HG02884 (cell line): ENCODE measurements at regions not wholly inside any gene's neighbourhood (a gene's known extent, or its start where the extent isn't known, plus 50 kb on each side); places are given as distances from the start of the nearest gene placed in this dataset.

ENCODE experiments used
- ATAC-seq: cut with Tn5 transposase; IDR thresholded peaks from one replicate; pipeline ENCODE4 v1.9.1; 2021; ENCODE audit warnings: mild to moderate bottlenecking, moderate library complexity; ENCODE audit not compliant: unreplicated experiment

GRCh38 chr5:110064603-110065268 is 375.0 kb downstream of the MAN2A1 start:
- no peak for ATAC-seq

DNA sequence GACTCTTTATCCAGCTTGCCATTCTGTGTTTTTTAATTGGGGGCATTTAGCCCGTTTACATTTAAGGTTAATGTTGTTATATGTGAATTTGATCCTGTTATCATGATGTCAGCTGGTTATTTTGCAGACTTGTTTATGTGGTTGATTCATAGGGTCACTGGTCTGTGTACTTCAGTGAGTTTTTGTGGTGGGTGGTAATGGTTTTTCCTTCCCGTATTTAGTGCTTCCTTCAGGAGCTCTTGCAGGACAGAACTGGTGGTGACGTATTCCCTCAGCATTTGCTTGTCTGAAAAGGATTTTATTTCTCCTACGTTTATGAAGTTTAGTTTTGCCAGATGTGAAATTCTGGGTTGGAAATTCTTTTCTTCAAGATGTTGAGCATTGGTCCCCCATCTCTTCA is 381.1 kb downstream of the MAN2A1 start:
- ATAC-seq: no peak

- no peak for ATAC-seq
Observed at GRCh38 chr5:110072651-110073050, 382.9 kb downstream of the MAN2A1 start.

DNA sequence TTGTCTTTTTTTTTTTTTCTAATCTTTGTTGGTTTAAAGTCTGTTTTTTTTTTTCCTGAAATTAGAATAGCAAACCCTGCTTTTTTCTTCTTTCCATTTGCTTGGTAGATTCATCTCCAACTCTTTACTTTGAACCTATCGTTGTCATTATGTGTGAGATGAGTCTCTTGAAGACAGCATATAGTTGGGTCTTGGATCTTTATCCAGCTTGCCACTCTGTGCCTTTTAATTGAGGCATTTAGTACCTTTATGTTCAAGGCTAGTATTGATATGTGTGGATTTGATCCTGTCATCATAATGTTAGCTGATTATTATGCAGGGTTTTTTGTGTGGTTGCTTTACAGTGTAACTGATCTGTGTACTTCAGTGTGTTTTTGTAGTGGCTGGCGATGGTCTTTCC is 383.8 kb downstream of the MAN2A1 start:
- no peak for ATAC-seq

DNA sequence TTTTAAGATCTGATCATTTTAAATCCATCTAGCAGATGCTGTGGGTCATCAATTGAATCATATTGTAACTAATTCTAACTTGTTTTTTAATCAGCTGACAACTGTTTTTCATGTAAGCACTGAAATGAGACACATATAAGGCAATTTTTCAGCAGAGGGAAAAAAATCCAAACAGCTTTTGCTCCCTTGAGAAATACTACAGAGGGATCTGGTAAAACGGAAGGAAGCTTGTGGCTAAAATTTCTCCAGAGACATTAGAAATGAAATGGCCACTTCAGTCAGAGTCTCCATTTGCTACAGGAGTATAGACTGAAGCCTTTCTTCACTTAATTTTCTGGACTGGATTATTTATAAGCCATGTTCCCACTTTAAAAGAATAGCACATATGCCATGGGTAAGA is 385.9 kb downstream of the MAN2A1 start:
- no peak for ATAC-seq

GRCh38 chr5:110077147-110077546 is 387.4 kb downstream of the MAN2A1 start:
- ATAC-seq: no peak

DNA sequence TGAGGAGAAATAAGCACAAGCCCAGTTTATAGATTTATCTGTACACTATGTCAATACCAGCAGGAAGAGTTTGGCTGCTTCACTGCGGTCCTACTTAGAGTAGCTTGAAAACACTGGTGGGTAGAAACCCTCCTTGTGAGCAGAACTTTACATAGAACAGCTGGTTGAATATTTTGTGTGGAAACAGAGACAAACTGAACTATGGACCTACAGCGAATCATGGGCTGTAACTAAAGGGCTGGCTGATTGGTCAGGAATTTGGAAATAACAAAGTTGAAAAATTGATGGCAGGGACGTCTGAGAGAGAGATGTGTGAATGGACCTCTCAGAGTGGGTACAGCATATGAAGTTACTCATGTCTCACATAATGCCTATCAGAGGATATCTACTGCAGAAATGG is 392.5 kb downstream of the MAN2A1 start:
- ATAC-seq: no peak

DNA sequence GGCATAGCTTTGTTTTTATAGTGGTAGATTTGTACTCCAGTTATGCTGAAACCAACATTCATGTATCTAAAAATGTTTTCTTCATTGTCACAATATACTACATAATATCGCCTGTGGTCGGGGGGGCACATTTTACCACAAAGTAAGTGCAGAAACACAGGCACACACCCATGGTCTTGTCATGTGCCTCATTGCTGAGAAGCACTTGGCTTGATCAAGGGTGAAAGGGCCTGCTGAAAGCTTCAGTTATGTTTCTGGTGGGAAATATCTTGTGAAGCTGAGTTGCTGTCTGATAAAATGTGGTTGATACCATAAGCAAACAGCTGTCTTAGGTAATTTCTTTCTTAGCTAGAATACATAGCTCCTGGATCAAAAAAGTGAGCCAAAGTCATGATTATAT is 393.1 kb downstream of the MAN2A1 start:
- no peak for ATAC-seq

DNA sequence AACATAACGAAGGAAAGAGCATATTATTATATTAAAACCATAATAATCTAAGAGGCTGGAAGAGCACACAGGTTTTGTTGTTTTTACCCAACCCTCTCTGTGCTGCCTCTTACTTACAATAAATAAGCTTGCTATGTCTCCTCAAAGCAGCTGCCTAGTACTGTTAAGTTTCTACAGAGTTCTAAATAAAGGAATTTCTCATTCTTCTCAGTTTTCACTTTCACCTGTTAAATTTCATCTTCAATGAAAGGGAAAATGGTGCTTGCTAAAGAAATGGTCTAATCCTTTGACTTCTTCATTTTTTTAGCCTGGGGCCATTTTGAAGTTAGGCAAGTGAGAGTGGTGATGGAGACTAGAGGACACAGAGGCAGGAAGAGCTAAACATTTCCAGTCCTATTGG is 396.1 kb downstream of the MAN2A1 start:
- ATAC-seq: no peak

DNA sequence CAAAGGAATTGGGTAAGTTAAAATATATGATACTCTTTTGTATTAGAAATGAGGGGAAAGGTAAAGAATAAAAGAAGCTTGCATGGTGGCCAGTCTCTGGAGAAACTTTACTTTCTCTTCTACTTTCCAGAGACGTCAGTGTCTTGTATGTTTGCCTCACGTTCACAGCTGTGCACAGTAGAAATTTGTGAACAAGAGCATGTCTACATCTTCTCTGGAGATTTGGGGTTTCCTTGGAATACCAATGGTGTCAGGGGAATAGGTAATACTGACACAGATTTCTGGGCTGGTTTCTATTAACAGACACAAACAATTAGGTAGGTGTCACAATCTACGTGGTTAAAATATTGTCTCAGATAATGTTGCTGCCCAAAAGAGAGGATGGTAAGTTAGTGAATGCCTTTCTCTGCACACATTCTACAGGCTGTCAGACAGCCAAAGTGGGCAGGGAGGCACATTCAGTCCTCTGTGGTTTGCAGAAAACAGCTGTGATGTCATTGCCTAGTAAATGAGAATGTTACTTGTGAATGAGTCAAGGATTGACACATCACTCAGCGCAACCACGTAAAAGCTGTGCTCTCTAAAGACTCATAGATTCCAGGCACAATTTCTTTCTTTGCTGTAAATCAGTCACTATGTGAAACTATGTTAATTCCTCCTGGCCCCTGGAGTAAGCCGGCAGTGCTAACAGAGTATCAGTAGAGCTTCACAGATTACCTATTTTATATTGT is 397.1 kb downstream of the MAN2A1 start:
- ATAC-seq: no peak

- ATAC-seq: no peak
Observed at GRCh38 chr5:110087829-110088228, 398.1 kb downstream of the MAN2A1 start.

DNA sequence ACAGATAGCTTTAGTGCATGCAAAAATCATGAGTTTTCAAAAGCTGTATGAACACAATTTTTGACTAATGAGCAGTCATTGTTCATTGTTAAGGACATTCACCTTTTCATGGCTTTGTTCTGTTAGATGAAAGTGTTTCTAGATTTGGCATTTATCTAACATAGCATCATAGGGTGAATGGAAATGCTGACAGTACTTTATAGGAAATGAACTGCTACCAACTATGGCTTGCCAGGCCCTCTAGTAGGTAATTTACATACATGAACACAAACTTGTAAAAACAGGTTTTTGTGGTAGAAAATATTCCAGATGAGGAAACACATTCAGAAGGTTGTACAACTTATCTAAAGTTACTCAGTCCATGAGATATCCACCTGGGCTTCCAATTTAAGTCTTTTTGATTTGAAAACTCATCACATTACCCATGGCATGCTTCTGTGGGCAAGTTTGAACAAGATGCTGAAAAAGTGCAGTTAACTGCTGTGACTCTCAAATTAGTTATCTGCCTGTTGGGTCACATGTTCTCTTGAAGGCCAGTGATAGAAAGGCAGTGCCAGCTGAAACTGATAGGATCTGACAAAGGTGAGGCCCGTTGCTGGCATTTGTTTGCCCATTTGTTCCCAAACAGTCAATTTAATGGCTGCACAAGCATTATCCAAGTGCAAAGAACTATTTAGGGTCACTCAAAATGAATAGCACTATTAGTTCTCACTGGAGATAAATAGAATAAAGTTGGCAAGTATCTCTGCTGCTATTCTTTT is 399.1 kb downstream of the MAN2A1 start:
- no peak for ATAC-seq

DNA sequence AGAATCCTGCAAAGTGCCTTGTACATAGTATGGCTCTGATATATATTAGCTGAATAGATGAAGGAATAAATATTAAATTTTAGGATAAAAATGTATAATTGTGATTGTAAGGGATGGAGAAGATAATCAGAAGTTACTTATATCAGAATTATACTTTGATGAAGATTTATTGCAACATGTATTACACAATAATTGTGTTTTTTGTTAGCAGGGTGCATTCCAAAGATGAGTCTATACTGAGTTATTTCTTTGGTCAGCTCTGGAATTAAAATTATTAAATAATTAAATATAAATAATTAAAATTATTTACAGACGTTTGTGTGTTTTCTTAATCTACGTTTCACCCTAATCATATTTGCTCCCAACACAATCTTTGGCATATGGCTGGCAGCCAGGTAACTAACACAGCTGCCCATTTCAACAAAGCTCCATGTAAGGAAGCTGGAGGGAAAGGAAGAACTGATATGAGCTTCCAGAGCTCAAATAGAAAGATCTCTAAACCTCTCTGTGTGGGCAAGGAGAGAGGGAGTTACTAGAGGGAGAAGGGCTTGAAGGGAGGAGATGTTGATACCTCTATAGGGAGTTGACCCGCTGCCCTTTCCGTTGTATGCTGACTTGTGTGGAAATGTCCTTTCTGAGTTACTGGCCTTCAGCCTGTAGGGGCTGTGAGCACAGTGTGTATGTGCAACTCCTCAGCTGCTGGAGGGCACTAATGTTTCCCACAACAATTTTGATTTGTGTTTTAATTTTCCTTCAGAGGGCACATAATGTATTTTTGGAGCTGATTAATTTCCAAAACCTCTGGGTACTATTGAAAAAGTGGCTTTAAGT is 403.4 kb downstream of the MAN2A1 start:
- no peak for ATAC-seq

GRCh38 chr5:110094109-110094508 is 404.4 kb downstream of the MAN2A1 start:
- ATAC-seq: no peak

GRCh38 chr5:110094548-110094947 is 404.8 kb downstream of the MAN2A1 start:
- ATAC-seq: no peak

- ATAC-seq: no peak
Observed at GRCh38 chr5:110096419-110096818, 406.7 kb downstream of the MAN2A1 start.

DNA sequence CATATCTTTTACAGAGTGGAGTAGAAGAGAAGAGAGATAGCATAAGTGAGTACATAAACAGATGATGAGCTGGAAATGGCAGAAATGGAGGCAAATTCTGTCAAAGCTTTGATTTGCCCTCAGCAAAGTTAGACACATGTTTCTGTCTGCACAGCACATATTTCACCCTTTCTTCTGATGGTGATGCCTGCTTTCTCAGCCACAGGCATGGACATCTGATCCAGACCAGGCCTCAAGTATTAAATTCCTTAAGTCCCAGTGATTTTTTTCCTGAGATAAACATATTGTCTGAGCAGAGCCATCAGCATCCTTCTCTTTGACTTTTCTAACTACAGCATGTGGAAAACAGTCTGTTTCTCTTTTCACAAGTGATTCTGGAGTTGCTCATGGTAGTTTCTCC is 409.8 kb downstream of the MAN2A1 start:
- no peak for ATAC-seq

DNA sequence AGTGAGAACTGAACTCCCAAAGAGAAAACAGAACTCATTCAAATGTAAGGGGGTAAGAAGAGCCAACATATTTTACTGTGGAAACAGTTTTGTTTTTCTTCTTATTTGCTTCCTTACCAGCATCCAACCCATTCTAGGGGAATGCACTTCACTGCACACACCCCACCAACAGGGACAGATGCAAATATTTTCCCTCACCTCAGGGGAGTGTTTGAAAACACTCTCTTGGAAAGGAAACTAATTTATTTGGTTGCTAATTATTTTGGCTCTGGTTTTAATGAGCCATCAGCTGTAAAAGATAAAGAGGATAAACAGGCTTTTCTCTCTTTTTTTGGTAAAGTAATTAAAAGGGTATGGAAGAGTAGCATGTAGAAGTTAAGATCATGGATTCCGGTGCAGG is 413.4 kb downstream of the MAN2A1 start:
- no peak for ATAC-seq

DNA sequence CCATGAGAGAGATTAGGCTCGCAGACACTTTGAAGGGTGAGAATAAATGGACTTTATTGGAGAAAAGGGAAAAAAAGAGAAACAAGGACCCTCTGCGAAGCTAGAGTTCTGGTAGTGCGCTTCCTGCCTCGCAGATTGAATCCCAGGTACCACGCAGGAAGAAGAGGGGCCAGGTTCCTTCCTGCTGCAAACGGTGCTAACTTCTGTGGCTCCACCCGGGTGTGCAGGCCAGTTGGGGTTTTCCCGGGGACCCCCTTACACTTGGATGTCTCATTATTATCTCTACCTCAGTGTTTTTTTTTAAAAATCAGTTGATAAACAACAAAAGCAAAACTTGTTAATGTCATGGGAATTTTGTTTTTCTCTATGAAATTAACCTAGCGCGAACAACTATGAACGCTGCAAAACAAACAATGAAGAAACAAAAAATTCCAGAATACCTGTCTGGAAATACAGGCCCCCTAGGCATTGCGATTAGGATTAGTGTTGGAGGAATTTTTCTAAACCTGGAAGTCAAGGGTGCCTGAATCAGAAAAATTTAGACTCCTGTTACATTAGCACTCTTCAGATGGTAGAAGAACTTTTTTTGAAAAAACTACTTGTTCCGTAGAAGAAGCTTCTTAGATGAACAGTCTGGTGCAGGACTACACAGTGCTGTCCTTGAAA is 414.5 kb downstream of the MAN2A1 start:
- no peak for ATAC-seq
